Cardiac fibroblast (primary cell): ENCODE measurements at regions not wholly inside any gene's neighbourhood (a gene's known extent, or its start where the extent isn't known, plus 50 kb on each side); places are given as distances from the start of the nearest gene placed in this dataset.

Experiments
- DNase-seq, 2 donors: peaks; one replicate each; pipeline versions ENCODE4 v3.0.0 to v3.0.0-alpha.2; 2010; ENCODE audit warnings: low read depth in 2 of 2
- H3K4me3 ChIP-seq, 2 donors: replicated peaks in 1 of 2; 1 replicate in 1 of 2; 2 replicates in 1 of 2; pipeline ENCODE4 v1.5.1; 2011; ENCODE audit warnings: low read depth in 2 of 2, low read length in 2 of 2, mild to moderate bottlenecking in 2 of 2, moderate library complexity in 1 of 2
- TF ChIP-seq, protein P1 (sequence below): IDR thresholded peaks from one replicate; pipeline ENCODE4 v1.5.1; 2011; ENCODE audit warnings: low read depth, mild to moderate bottlenecking, low read length, inconsistent platforms

DNA sequence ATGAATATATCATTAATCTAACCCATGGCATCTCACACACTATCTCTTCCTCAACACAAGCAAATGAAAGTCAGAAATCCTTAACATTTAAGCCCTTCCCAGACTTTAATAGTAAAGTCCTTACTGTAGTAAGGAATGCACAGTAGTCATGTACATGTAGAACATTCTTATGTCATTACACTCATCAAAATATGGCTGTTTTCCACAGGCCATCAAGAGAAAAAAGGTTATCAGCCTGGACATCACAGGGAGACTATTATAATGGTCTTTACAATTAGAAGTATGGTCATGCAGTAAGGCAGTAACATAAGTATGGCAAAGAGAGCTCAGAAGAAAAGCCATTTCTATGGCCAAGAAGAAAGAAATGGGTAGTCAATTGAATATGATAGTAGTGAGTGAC lies 121.2 kb downstream of the SLC6A15 start:
- DNase-seq = no peak
- TF ChIP-seq, protein P1, sequence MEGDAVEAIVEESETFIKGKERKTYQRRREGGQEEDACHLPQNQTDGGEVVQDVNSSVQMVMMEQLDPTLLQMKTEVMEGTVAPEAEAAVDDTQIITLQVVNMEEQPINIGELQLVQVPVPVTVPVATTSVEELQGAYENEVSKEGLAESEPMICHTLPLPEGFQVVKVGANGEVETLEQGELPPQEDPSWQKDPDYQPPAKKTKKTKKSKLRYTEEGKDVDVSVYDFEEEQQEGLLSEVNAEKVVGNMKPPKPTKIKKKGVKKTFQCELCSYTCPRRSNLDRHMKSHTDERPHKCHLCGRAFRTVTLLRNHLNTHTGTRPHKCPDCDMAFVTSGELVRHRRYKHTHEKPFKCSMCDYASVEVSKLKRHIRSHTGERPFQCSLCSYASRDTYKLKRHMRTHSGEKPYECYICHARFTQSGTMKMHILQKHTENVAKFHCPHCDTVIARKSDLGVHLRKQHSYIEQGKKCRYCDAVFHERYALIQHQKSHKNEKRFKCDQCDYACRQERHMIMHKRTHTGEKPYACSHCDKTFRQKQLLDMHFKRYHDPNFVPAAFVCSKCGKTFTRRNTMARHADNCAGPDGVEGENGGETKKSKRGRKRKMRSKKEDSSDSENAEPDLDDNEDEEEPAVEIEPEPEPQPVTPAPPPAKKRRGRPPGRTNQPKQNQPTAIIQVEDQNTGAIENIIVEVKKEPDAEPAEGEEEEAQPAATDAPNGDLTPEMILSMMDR = no peak
- no peak overlapping the region for H3K4me3 ChIP-seq

DNA sequence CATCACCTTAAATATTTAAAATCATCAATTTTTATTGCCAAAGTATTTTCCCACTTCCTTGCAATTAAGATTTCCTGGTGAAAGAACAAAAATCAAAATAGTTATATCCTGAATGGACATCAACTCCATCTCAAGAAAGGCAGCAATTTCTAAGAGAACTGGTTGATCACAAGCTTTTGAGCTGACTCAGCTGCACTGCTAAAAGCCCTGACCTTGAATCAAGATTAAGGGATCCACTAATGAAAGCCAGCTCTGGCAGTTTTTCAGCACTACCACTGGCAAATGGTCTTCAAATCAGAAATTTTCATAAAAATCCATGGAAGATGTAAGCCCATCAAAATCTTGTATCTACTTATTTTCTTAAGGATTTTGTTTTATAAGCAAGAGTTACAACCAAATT lies 123.4 kb downstream of the SLC6A15 start:
- DNase-seq = no peak
- TF ChIP-seq, protein P1 = no peak
- H3K4me3 ChIP-seq = no peak overlapping the region

DNA sequence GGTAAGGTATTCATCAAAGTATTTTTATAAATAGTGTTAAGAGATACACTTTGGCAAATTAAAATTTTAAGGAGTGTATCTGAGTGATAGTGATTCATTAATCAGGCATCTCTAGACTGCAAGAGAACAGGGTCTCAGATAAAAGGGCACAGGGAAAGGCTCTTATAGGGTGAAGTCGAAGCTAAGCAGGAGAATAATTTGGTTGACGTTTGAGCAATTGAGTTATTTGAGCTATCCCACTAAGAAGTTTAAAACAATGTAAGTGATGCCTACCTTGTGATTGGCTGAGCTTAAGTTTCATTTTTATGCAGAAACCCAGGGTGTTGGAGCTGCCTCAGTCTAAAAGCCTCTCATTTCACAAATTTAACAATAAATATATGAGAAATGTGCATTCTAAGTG lies 125.3 kb downstream of the SLC6A15 start:
- no peak overlapping the region for H3K4me3 ChIP-seq
- DNase-seq = no peak
- TF ChIP-seq, protein P1 = no peak

DNA sequence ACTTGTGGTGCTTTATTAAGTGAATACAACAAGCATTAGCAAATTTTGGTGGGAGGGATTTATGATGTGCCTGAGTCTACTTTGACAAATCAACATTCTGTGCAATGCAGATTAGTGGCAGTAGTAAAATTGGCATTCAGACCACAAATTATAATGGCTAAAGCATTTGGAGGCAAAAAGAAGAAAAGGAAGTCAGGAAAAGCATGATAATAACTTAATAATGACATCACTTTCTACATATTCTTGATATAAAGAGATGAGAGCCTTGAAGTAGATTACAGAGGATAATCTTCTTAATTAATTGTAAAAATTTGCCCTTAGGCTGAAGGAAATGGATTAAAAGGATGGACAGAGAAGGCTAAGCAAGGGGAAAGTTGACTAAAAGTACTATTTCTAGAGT lies 126.0 kb downstream of the SLC6A15 start:
- DNase-seq = no peak
- H3K4me3 ChIP-seq = no peak overlapping the region
- TF ChIP-seq, protein P1 = no peak

GRCh38 chr12:84785951-84786350 lies 126.6 kb downstream of the SLC6A15 start:
- no peak for DNase-seq
- TF ChIP-seq, protein P1 = no peak
- H3K4me3 ChIP-seq = no peak overlapping the region

DNA sequence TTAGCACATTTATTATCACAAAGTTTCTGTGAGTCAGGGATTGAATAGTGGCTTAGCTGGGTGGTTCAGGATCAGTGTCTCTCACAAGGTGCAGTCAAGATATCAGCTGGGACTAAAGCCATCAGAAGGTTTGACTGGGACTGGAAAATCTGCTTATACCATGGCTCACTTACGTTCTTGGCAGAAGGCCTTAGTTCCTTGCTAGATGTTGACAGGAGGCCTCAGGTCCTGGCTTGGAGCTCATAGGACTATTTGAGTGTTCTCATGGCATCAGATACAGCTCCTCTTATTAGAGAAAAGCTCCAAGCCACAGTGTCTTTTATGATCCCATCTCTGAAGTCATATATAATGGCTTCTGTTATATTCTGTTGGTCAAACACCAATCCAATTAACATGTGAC lies 127.3 kb downstream of the SLC6A15 start:
- TF ChIP-seq, protein P1 = no peak
- DNase-seq = no peak
- H3K4me3 ChIP-seq = no peak overlapping the region

DNA sequence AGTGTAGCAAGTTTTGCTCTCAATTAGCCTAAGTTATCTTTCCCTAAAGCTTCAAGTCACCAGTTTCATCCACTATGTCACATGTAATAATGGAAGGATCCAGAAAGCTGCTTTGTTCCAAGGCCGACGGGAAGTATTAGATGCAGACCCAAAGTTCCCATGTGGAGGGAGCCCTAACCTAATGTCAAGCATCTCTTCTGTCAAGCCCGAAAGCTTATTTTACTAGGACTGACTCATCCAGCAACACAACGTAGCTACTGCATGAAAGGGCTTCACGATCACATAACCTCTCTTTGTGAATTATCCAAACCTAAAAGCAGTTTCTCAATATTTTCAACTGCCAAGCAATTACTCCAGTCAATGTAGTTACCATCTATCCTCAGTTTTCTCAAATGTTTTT lies 133.4 kb downstream of the SLC6A15 start:
- TF ChIP-seq, protein P1 = no peak
- H3K4me3 ChIP-seq = no peak overlapping the region
- DNase-seq = no peak
